Daoy (cell line): ENCODE measurements at regions not wholly inside any gene's neighbourhood (a gene's known extent, or its start where the extent isn't known, plus 50 kb on each side); places are given as distances from the start of the nearest gene placed in this dataset.

Experiments
- DNase-seq: peaks from one replicate; pipeline ENCODE4 v3.0.0-alpha.2; 2015; ENCODE audit warnings: low read depth

- DNase-seq, result no peak
Measured at GRCh38 chr9:107650995-107651394, 161.4 kb upstream of the KLF4 start.

GRCh38 chr9:107650321-107650720 lies 160.8 kb upstream of the KLF4 start:
- DNase-seq, result peak; percentile 54

GRCh38 chr9:107648153-107648715 lies 158.7 kb upstream of the KLF4 start:
- DNase-seq, result no peak

- DNase-seq, result no peak
Measured at GRCh38 chr9:107647611-107648010, 158.0 kb upstream of the KLF4 start.

GRCh38 chr9:107647141-107647540 lies 157.6 kb upstream of the KLF4 start:
- DNase-seq, result no peak

- no peak for DNase-seq
Measured at GRCh38 chr9:107645464-107645833, 155.9 kb upstream of the KLF4 start.

- no peak for DNase-seq
Measured at GRCh38 chr9:107644733-107645463, 155.3 kb upstream of the KLF4 start.

- peak; percentile 48 for DNase-seq
Measured at GRCh38 chr9:107639426-107639825, 149.9 kb upstream of the KLF4 start.

GRCh38 chr9:107638521-107639310 lies 149.1 kb upstream of the KLF4 start:
- DNase-seq, result peak; percentile 64

GRCh38 chr9:107637421-107638420 lies 148.2 kb upstream of the KLF4 start:
- DNase-seq, result peak; percentile 80

- no peak for DNase-seq
Measured at GRCh38 chr9:107636571-107637381, 147.2 kb upstream of the KLF4 start.

- no peak for DNase-seq
Measured at GRCh38 chr9:107635803-107636174, 146.2 kb upstream of the KLF4 start.

GRCh38 chr9:107635101-107635802 lies 145.7 kb upstream of the KLF4 start:
- DNase-seq, result peak; percentile 42

GRCh38 chr9:107633406-107633805 lies 143.8 kb upstream of the KLF4 start:
- DNase-seq, result no peak

- DNase-seq, result no peak
Measured at GRCh38 chr9:107632661-107633060, 143.1 kb upstream of the KLF4 start.

GRCh38 chr9:107632216-107632615 lies 142.6 kb upstream of the KLF4 start:
- no peak for DNase-seq

- no peak for DNase-seq
Measured at GRCh38 chr9:107631788-107632187, 142.2 kb upstream of the KLF4 start.

- DNase-seq, result no peak
Measured at GRCh38 chr9:107630156-107630555, 140.6 kb upstream of the KLF4 start.

GRCh38 chr9:107628444-107628843 lies 138.9 kb upstream of the KLF4 start:
- no peak for DNase-seq

GRCh38 chr9:107627781-107628180 lies 138.2 kb upstream of the KLF4 start:
- DNase-seq, result no peak
